ENCODE measurements at regions not wholly inside any gene's neighbourhood (a gene's known extent, or its start where the extent isn't known, plus 50 kb on each side); places are given as distances from the start of the nearest gene placed in this dataset.

GRCh38 chr1:29458737-29459619, 222.7 kb downstream of the PTPRU start:
- H3K79me2 ChIP-seq (ENCODE audit: insufficient read depth, low read length) = no peaks in the 10 kb centered on the region
- ChIA-PET RAD21 (ENCODE audit: low non-redundant PET in 1 of 2, low total read pairs in 2 of 2, uncharacterized antibody in 2 of 2, unreplicated experiment in 2 of 2) (no interaction called here), CTCF (no interaction called here), POLR2A (no interaction called here)
- H3K4me2 ChIP-seq (ENCODE audit: low read length) = no peak overlapping the region
- H2AFZ ChIP-seq (ENCODE audit: low read depth, low read length, poor library complexity, severe bottlenecking) = no peak overlapping the region
- H3K9me2 ChIP-seq (ENCODE audit: insufficient read depth) = no peaks in the 10 kb centered on the region
- DNase-seq (ENCODE audit: low read depth, low spot score) = no peak
- TF ChIP-seq FOSL1 (IDR thresholded peaks at IDR 0.05; ENCODE audit: low read depth) = no peak
- no peaks in the 10 kb centered on the region for H3K4me1 ChIP-seq (ENCODE audit: control insufficient read depth in 1 of 2, insufficient read depth in 2 of 2, low read length in 2 of 2)
- H3K9ac ChIP-seq (ENCODE audit: low read length) = no peak overlapping the region
- BruUV-seq (replicated peaks) = no TSS peak
- no peak for ATAC-seq
- no peaks in the 10 kb centered on the region for H4K20me1 ChIP-seq (ENCODE audit: insufficient read depth)
- H3K4me3 ChIP-seq (replicated peaks in 1 of 2; ENCODE audit: low read depth in 1 of 2, low read length in 2 of 2) = no peak overlapping the region
- peaks cover 0 to 6% of the 10 kb centered on the region in 2 experiments; a peak in 1 of 4 replicates for H3K9me3 ChIP-seq (ENCODE audit: control insufficient read depth in 1 of 2, insufficient read depth in 1 of 2, low read depth in 1 of 2, low read length in 2 of 2)
- H3K36me3 ChIP-seq (ENCODE audit: control insufficient read depth in 1 of 2, insufficient read depth in 2 of 2, low read length in 2 of 2) = no peaks in the 10 kb centered on the region
- intact Hi-C loops (cut with micrococcal nuclease) = no loop called here
- H3K27me3 ChIP-seq (ENCODE audit: insufficient read depth, low read length) = peaks cover 4% of the 10 kb centered on the region; the same call in 1 of the 2 replicates
- no peak overlapping the region for H3K27ac ChIP-seq (ENCODE audit: low read depth, low read length)

- Histone ChIP-seq H3K9me2 (ENCODE audit: insufficient read depth) (no peaks in the 10 kb centered on the region), H3K27me3 (ENCODE audit: insufficient read depth, low read length) (no peaks in the 10 kb centered on the region), H3K79me2 (ENCODE audit: insufficient read depth, low read length) (no peaks in the 10 kb centered on the region), H3K4me1 (ENCODE audit: control insufficient read depth in 1 of 2, insufficient read depth in 2 of 2, low read length in 2 of 2) (peaks cover 0 to 7% of the 10 kb centered on the region in 2 experiments; a peak in 1 of 4 replicates), H3K36me3 (ENCODE audit: control insufficient read depth in 1 of 2, insufficient read depth in 2 of 2, low read length in 2 of 2) (no peaks in the 10 kb centered on the region), H3K9me3 (ENCODE audit: control insufficient read depth in 1 of 2, insufficient read depth in 1 of 2, low read depth in 1 of 2, low read length in 2 of 2) (peaks cover 0 to 6% of the 10 kb centered on the region in 2 experiments; a peak in 1 of 4 replicates), H4K20me1 (ENCODE audit: insufficient read depth) (no peaks in the 10 kb centered on the region), H2AFZ (ENCODE audit: low read depth, low read length, poor library complexity, severe bottlenecking) (no peak overlapping the region), H3K27ac (ENCODE audit: low read depth, low read length) (no peak overlapping the region), H3K4me2 (ENCODE audit: low read length) (no peak overlapping the region), H3K4me3 (replicated peaks in 1 of 2; ENCODE audit: low read depth in 1 of 2, low read length in 2 of 2) (no peak overlapping the region), H3K9ac (ENCODE audit: low read length) (no peak overlapping the region)
- ChIA-PET CTCF (no interaction called here), RAD21 (ENCODE audit: low non-redundant PET in 1 of 2, low total read pairs in 2 of 2, uncharacterized antibody in 2 of 2, unreplicated experiment in 2 of 2) (no interaction called here), POLR2A (no interaction called here)
- no peak for DNase-seq (ENCODE audit: low read depth, low spot score)
- no peak for ATAC-seq
- no TSS peak for BruUV-seq (replicated peaks)
- intact Hi-C loops (cut with micrococcal nuclease) = no loop called here
- TF ChIP-seq ZNF274 (IDR thresholded peaks at IDR 0.05; ENCODE audit: low read depth, low read length) = no peak
- TF ChIP-seq EZH2 (IDR thresholded peaks at IDR 0.05) = no peak
- no peak for TF ChIP-seq SIN3A (IDR thresholded peaks at IDR 0.05; ENCODE audit: low read depth)
- TF ChIP-seq JUND (IDR thresholded peaks at IDR 0.05) = no peak
- no peak for TF ChIP-seq FOSL1 (IDR thresholded peaks at IDR 0.05; ENCODE audit: low read depth)
- TF ChIP-seq ELF1 (IDR thresholded peaks at IDR 0.05; ENCODE audit: borderline replicate concordance, low read depth) = no peak
- no peak for TF ChIP-seq ZBTB33 (IDR thresholded peaks at IDR 0.05; ENCODE audit: extremely low read depth, insufficient replicate concordance, low read length)
- no peak for TF ChIP-seq CTCF (IDR thresholded peaks at IDR 0.05 in 2 of 3, conservative IDR thresholded peaks at IDR 0.05 in 1 of 3; ENCODE audit: borderline replicate concordance in 1 of 3, insufficient read depth in 1 of 3, low read depth in 2 of 3, low read length in 2 of 3)
- TF ChIP-seq EZH2phosphoT487 (IDR thresholded peaks at IDR 0.05; ENCODE audit: borderline replicate concordance) = no peak
- TF ChIP-seq ZFX (IDR thresholded peaks at IDR 0.05) = no peak
- no peak for TF ChIP-seq POLR2AphosphoS5 (IDR thresholded peaks at IDR 0.05; ENCODE audit: low read depth, low read length)
- TF ChIP-seq SRF (IDR thresholded peaks at IDR 0.05; ENCODE audit: low read depth) = no peak
- no peak for TF ChIP-seq TCF7L2 (IDR thresholded peaks at IDR 0.05; ENCODE audit: borderline replicate concordance, extremely low read depth, insufficient read depth, insufficient read length)
- no peak for TF ChIP-seq MAX (IDR thresholded peaks at IDR 0.05)
Measured at GRCh38 chr1:29457496-29458368, 221.4 kb downstream of the PTPRU start.

All from HCT116 (cell line).